Testis (tissue), 2 donors: ENCODE measurements at regions not wholly inside any gene's neighbourhood (a gene's known extent, or its start where the extent isn't known, plus 50 kb on each side); places are given as distances from the start of the nearest gene placed in this dataset.
A peak's percentile ranks its signal among the peaks of the same experiment; 100 is the strongest.
"Not testable (repeated sequence)": the region's sequence is repeated elsewhere in the genome, so short reads cannot be mapped to it uniquely, and the experiment has no call there.

Source experiments
- DNase-seq: peaks from one replicate; pipeline ENCODE4 v3.0.0-alpha.2; 2019
- H3K27ac ChIP-seq, 2 donors: fragments of 200-600 bp; sonication (generic); one replicate each; pipeline ENCODE4 v1.5.1; 2019
- H3K27me3 ChIP-seq: fragments of 200-600 bp; sonication (generic); one replicate; pipeline ENCODE4 v1.5.1; 2019
- H3K36me3 ChIP-seq: fragments of 200-600 bp; sonication (generic); one replicate; pipeline ENCODE4 v1.5.1; 2017; ENCODE audit warnings: low read depth; ENCODE audit errors: missing control alignments
- H3K4me1 ChIP-seq: fragments of 200-600 bp; sonication (generic); one replicate; pipeline ENCODE4 v1.5.1; 2019
- H3K4me3 ChIP-seq, 2 donors: fragments of 200-600 bp; sonication (generic); one replicate each; pipeline ENCODE4 v1.5.1; 2017 to 2019
- H3K9me3 ChIP-seq: fragments of 200-600 bp; sonication (generic); one replicate; pipeline ENCODE4 v1.5.1; 2017
- CTCF ChIP-seq, 3 experiments: fragments of 450-650 bp in 2 of 3; fragments of 200-600 bp in 1 of 3; sonication (generic) in 1 of 3; IDR thresholded peaks; one replicate each; pipeline ENCODE4 v1.5.1; 2016 to 2019; ENCODE audit warnings: antibody characterized with exemption in 3 of 3, mild to moderate bottlenecking in 2 of 3, moderate library complexity in 1 of 3
- POLR2A ChIP-seq: fragments of 450-650 bp; IDR thresholded peaks from one replicate; pipeline ENCODE4 v1.6.1; 2017; ENCODE audit warnings: antibody characterized with exemption, mild to moderate bottlenecking, moderate library complexity
- WGBS, 2 donors: methylation state at CpG; one replicate each; pipeline ENCODE4 v1.1.5; 2018; 5-methylcytosine and 5-hydroxymethylcytosine counted together
- intact Hi-C: fragments of 100-400 bp; cut with DNase I; formaldehyde crosslinking; loops from one replicate; pipeline ENCODE4 v1.15.1; 2023; ENCODE audit warnings: low total_unique reads

GRCh38 chr2:91463007-91463406 lies 2771.5 kb downstream of the RPIA start:
- H3K36me3 ChIP-seq, H3K9me3 ChIP-seq, H3K4me3 ChIP-seq, H3K27ac ChIP-seq, intact Hi-C loops, H3K4me1 ChIP-seq, DNase-seq, H3K27me3 ChIP-seq: not testable (repeated sequence)
- WGBS, 2 donors = 80 to 83% methylated on average over 1 to 2 of the region's 2 CpGs

GRCh38 chr2:91466780-91467363 lies 2775.4 kb downstream of the RPIA start:
- intact Hi-C loops, H3K27ac ChIP-seq, H3K27me3 ChIP-seq, H3K36me3 ChIP-seq, H3K4me3 ChIP-seq, H3K4me1 ChIP-seq, H3K9me3 ChIP-seq, DNase-seq: not testable (repeated sequence)
- WGBS, 2 donors = 9 to 17% methylated on average over 1 of the region's 1 CpG

GRCh38 chr2:91476244-91476935 lies 2784.9 kb downstream of the RPIA start:
- H3K27me3 ChIP-seq, DNase-seq, intact Hi-C loops, H3K36me3 ChIP-seq, H3K27ac ChIP-seq, H3K4me3 ChIP-seq, H3K9me3 ChIP-seq: not testable (repeated sequence)
- H3K4me1 ChIP-seq = peaks cover 15% of the 10 kb centered on the region
- WGBS, 2 donors = 30 to 46% methylated on average over 2 of the region's 2 CpGs

GRCh38 chr2:91476936-91477246 lies 2785.4 kb downstream of the RPIA start:
- H3K4me1 ChIP-seq = peaks cover 15% of the 10 kb centered on the region
- H3K27me3 ChIP-seq, intact Hi-C loops, H3K27ac ChIP-seq, H3K36me3 ChIP-seq, H3K4me3 ChIP-seq, H3K9me3 ChIP-seq: not testable (repeated sequence)
- 13 to 18% methylated on average over 20 to 24 of the region's 25 CpGs for WGBS, 2 donors
- peak; percentile 13 for DNase-seq

- H3K36me3 ChIP-seq, intact Hi-C loops, H3K27me3 ChIP-seq, H3K9me3 ChIP-seq: not testable (repeated sequence)
- peak overlapping the region; percentile 48 to 49 for H3K4me3 ChIP-seq
- H3K4me1 ChIP-seq = peaks cover 15% of the 10 kb centered on the region
- DNase-seq = peak; percentile 14
- peak overlapping the region; percentile 36 to 37 for H3K27ac ChIP-seq
- 3 to 10% methylated on average over 35 to 44 of the region's 51 CpGs for WGBS, 2 donors
These were observed 2785.8 kb downstream of the RPIA start for GRCh38 chr2:91477291-91477690.

GRCh38 chr2:91477731-91478672 lies 2786.5 kb downstream of the RPIA start:
- H3K36me3 ChIP-seq = no peaks in the 10 kb centered on the region
- H3K4me3 ChIP-seq = peak overlapping the region; percentile 48 to 49
- peaks cover 15% of the 10 kb centered on the region for H3K4me1 ChIP-seq
- DNase-seq = peak; percentile 27
- TF ChIP-seq POLR2A = no peak
- no peak for TF ChIP-seq CTCF (IDR thresholded peaks at IDR 0.05)
- peak overlapping the region; percentile 36 to 37 for H3K27ac ChIP-seq
- WGBS, 2 donors = 3 to 5% methylated on average over 105 to 123 of the region's 123 CpGs
- peaks cover 7% of the 10 kb centered on the region for H3K27me3 ChIP-seq
- intact Hi-C loops = no loop called here
- no peaks in the 10 kb centered on the region for H3K9me3 ChIP-seq

- peak overlapping the region in 1 of 2 donors; percentile 48 for H3K4me3 ChIP-seq
- H3K27ac ChIP-seq, intact Hi-C loops, H3K27me3 ChIP-seq, DNase-seq, H3K9me3 ChIP-seq, H3K36me3 ChIP-seq: not testable (repeated sequence)
- peaks cover 15% of the 10 kb centered on the region for H3K4me1 ChIP-seq
- WGBS, 2 donors = 9 to 10% methylated on average over 64 to 69 of the region's 70 CpGs
These were observed 2787.6 kb downstream of the RPIA start for GRCh38 chr2:91478851-91479718.

- intact Hi-C loops, H3K4me3 ChIP-seq, H3K27me3 ChIP-seq, H3K4me1 ChIP-seq, DNase-seq, H3K36me3 ChIP-seq, H3K27ac ChIP-seq, H3K9me3 ChIP-seq: not testable (repeated sequence)
- 27 to 30% methylated on average over 4 of the region's 4 CpGs for WGBS, 2 donors
These were observed 2793.8 kb downstream of the RPIA start for GRCh38 chr2:91485226-91485625.

GRCh38 chr2:91497129-91498064 lies 2805.9 kb downstream of the RPIA start:
- WGBS, 2 donors = 56 to 61% methylated on average over 5 to 18 of the region's 18 CpGs
- DNase-seq, intact Hi-C loops, H3K9me3 ChIP-seq, H3K36me3 ChIP-seq, H3K4me3 ChIP-seq, H3K27ac ChIP-seq, H3K4me1 ChIP-seq, H3K27me3 ChIP-seq: not testable (repeated sequence)
